ENCODE measurements at regions not wholly inside any gene's neighbourhood (a gene's known extent, or its start where the extent isn't known, plus 50 kb on each side); places are given as distances from the start of the nearest gene placed in this dataset.

DNA sequence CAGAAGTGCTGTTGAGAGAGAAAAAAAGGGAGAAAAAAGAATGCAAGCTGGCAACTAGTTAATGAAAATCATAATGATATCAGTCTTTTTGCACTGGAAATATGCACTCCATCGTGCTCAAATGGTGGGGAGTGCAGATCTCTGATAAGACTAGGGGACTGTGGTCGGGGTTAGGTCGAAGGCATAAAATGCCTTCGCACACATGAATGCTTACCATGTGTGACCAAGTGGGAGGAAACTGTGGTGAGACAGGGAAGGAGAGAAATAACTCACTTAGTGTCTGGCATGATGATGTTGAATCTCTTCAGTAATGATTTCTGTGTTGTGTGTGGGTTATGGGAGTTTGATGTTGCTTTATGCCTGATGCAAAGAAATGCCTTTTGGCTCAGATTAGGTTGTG lies 358.9 kb downstream of the FBXO8 start:
- no peak for DNase-seq

DNA sequence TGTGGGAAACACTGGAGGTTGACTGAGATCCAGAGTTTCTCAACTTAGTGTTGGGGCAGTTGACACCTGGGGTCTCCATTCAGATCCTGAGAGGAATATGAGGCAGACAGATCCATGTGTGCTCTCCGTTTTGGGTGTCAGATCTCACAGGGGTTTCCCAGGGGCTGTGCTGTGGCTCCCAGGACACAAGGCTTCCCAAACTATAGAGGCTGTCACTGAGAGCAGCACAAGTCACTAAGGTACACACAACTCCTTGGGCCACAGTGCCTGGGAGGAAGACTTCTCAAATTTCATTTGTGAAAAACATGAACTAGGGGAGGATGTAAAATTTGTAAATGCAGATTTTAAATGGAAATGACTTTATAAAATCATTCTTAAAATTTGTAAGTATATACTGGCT lies 363.6 kb downstream of the FBXO8 start:
- no peak for DNase-seq

DNA sequence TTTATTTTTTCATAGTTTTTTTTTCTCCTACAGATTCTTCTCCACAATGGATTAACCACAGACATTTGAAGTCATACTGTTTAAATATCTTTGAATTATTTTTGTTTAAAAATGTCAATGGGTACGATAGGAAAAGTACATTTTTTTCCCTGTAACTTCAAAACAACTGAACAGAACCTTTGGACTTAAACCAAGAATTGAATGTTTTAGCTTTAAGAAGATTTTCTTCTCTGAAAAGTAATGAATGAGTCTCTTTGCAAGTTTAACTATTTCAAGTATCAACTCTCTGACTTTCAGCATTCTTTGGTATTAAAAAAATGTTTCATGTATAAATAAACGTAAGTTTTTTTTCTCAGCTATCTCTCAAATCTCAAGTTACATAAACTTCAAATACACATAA lies 364.3 kb downstream of the FBXO8 start:
- no peak for DNase-seq

DNA sequence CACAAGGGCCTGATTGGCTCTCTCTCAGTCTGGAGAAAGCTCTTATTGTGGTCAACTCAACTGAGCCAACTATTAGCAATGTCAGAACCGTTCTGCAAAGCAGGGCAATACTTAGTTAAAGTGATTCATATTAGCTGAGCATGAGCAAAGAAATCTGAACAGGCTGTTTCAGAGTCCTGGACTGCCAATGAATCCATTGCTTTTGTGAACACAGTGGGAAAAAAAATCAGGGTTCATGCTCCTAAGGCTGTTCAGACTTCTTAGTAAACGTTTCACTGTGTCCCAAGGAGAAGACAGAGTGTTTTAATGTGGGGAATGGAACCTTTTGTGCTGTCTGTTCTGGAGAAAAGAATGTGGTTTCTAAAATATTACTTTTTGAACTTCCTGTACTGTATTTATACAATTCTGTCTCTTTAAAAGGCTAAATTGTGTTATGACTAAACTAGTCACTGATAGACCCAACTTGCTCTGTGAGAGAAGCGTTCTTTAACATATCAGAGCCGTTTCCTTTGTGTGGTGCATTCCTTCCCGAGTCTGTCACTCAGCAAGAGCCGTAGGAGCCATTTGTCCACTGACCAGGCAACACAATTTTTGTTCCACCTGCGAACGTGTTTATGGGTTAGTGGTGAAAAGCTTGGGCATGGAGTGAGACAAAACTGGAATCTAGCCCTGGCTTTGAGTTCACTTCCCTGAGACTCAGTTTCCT lies 366.1 kb downstream of the FBXO8 start:
- DNase-seq = no peak

DNA sequence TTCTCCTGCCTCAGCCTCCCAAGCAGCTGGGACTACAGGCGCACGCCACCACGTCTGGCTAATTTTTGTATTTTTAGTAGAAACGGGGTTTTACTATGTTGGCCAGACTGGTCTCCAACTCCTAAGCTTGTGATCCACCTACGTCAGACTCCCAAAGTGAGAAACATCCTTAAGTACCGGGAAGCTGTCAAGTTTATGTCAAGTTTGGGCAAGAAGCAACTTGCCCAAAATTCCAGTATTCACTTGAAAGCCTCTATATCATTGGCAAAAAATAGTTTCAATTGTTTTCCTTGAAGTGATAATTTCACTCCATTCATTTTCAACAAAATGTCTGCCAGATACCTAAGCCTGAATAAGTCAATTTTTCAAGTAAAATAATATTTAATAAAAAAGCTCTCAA lies 370.0 kb downstream of the FBXO8 start:
- DNase-seq = no peak

DNA sequence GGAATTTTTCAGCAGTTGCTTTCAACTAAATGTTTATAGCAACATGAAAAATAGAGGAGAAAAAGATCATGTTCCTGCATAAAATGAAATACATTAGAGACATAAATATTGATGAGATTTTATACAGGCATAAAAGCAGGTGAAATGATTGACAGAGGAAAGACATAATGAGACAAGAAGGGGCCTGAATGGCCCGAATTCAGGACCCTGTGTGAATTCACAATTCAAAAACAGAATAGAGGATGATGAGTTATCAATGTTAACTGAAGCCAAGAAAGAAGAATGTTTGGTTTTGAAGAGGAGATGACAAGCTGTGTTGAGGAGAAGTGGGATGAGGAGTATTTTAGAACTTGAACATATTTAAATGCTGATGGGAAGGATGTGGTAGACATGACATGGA lies 371.1 kb downstream of the FBXO8 start:
- DNase-seq = no peak

DNA sequence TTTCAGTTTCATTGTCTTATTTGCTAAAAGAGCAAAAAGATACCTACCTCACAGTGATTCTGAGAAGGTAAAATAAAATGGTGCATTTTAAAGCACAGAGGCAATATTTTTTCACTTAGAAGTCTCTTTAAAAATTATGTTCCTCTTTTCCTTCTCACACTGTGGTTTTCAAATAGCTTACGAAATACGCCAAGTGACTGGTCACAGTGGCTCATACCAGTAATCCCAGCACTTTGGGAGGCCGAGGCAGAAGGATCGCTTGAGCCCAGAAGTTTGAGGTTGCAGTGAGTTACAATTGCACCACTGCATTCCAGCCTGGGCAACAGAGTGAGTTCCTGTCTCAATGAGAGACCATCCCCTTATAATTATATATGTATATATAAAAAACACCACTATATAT lies 372.6 kb downstream of the FBXO8 start:
- DNase-seq = no peak

DNA sequence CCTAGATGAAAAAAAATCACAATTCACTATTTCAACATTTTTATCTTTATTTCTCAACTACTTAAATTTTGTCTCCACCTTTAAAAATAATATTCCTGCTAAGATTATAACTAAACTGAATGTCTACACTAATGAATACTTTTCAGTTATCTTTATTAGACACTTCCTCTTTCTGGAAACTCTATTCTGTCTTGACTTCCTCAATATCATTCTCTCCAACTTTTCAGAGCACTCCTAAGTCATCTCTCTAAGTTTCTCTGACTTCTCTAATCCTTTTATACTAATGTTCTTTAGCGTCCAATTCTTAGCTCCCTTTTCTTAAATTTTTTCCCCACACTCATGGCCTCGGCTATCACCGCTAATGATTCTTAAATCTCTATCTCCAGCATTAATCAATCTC lies 374.2 kb downstream of the FBXO8 start:
- DNase-seq = no peak

DNA sequence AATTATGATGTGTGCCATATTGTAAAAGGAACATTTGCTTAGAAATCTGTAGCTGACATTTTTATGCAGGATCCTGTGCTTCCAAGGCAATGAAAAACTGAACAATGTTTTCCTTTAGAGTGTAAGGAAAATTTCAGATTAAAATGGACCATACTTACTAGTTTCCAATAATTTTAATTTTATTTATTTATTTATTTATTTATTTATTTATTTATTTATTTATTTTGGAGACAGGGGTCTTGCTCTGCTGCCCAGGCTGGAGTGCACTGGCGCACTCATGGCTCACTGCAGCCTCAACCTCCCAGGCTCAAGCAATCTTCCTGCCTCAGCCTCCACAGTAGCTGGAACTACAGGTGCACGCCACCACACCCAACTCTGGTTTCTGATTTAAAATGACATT lies 369.8 kb upstream of the HAND2 start:
- no peak for DNase-seq

DNA sequence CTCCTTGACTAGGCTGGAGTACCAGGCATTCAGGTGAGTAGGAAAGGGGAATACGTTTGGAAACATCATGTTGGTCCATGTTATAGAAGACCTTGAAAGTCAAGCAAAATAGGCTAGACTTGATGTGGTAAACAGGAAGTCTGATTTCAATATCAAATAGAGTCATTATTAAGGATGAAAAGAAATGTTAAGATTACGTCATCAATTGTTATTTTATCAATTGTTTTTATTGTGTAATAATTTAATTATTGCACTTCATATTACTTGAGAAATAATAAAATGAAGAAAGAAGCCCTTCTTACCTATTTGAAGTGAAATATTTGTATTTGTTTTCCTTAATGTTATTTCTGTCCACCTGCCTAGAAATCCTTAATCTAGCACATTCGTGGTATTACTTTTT lies 361.0 kb upstream of the HAND2 start:
- no peak for DNase-seq

- no peak for DNase-seq
Observed at GRCh38 chr4:173883821-173884220, 353.8 kb upstream of the HAND2 start.

- no peak for DNase-seq
Observed at GRCh38 chr4:173880897-173881296, 350.9 kb upstream of the HAND2 start.

GRCh38 chr4:173879509-173879908 lies 349.5 kb upstream of the HAND2 start:
- no peak for DNase-seq

DNA sequence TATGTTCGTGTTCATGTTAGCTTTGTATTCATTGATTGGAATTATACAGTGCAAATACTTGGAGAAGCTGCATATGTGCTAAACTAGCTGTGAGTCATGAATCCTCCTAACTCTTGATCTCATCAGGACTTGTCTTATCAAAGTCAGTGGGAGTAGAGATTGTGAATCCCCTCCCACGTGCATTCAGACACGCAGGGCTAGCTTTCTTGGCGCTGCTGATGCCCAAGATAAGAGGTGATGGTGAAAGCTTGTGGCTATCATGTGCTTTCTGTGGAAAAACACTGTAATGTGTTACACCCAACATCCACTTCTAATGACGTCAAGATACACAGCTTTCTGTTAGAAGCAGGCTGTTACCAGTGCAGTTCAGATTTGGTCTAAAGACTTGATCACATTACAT lies 348.7 kb upstream of the HAND2 start:
- no peak for DNase-seq

GRCh38 chr4:173871643-173872042 lies 341.6 kb upstream of the HAND2 start:
- no peak for DNase-seq

DNA sequence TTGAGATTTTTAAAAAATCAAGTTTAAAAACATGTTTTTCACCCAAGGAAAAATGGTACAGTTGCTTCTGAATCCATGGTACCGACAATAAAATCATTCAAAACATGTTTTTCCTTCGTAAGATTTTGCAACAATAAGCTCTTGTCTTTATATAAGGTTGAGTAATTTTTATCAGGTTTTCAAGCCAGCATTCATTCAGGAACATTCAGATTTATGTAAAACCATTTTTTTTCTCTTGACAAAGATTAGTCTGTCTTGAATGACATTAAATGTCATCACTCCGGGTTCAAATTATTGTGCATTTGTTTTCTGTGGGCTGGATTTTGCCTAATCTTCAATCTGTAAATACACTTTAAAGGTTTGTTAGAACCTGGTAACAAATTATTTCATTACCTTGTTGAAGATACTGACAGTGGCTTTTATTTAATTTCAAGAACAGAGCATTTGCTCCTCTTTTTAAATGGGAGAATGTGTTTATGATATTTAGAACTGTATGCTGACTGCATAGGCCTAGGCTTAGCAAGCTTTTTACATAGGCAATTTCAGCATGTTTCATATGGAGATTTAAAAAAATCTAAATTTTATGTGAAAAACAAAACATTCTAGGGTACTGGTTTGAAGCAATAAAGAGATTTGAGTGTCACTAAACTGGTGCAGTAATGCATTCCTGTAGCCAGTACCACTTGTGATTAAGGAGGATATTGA lies 336.4 kb upstream of the HAND2 start:
- no peak for DNase-seq

- no peak for DNase-seq
Observed at GRCh38 chr4:173862754-173863153, 332.7 kb upstream of the HAND2 start.

DNA sequence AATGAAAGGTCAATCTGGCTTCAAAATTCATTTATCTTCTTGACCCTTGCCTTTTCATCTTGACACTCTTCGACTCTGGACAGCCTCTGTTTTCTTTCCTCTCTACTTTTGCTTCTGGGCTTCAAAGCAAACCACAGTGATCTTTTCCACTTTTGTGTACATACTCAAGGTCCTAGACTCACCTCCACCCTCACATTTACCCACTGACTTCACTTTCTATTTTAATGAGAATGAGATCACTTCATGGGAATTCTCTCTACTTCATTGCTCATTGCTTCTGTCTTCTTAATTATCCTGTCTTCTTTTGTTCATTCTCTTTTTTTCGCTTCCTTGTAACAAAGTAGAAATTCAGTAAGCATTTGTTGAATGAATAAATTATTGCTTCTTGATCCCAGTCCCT lies 330.1 kb upstream of the HAND2 start:
- DNase-seq = no peak

DNA sequence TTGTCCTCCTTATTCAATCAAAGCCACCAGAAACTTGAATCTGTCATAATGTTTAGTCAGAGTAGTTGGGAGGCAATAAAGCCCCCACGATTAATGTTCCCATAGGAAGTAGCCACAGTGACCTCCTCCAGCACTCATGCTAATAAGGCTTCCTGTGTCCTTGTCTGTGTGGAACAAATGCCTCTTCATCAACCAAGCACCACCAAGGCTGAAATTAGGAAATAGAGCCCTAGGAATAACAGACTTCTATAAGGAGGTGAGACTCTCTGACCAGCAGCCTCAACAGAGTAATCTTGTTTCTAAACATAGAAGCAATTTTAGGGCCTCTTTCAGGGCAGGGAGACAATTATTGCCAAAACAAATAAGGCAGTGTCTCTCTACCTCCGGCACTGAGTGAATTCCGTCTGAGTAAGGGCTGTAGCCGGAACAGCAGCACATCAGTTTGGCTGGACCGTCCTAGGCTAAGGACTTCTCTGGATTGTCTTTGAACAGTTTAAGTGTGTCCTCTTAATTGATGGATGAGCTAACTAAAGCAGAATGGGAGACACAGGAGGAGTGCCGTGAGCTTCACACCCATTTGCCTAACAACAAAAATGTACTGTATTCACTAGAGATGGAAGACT lies 329.2 kb upstream of the HAND2 start:
- no peak for DNase-seq

DNA sequence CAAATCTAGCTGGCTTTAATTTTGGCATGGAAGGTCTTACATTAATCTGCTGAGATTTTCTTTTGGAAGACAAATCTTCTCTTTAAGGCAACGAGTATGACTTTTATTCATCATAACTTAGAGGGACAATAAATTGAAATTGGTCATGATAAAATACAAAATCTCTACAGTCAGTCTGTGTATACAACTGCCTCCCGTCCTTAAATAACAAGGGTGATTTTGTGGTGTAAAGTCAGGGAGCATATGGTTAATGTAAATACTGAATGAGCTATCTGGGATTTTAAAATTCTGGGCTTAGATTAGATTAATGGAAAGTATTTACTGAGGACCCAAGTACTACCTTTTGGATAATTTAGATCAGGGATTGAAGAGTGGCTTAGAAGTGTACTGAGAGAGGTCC lies 328.4 kb upstream of the HAND2 start:
- DNase-seq = no peak

- no peak for DNase-seq
Observed at GRCh38 chr4:173857828-173858227, 327.8 kb upstream of the HAND2 start.

- no peak for DNase-seq
Observed at GRCh38 chr4:173855015-173855414, 325.0 kb upstream of the HAND2 start.

- DNase-seq = no peak
Observed at GRCh38 chr4:173852775-173853174, 322.7 kb upstream of the HAND2 start.

GRCh38 chr4:173845580-173845979 lies 315.6 kb upstream of the HAND2 start:
- DNase-seq = no peak

Measured in skin of body (tissue), 1 donor.